ENCODE measurements at regions not wholly inside any gene's neighbourhood (a gene's known extent, or its start where the extent isn't known, plus 50 kb on each side); places are given as distances from the start of the nearest gene placed in this dataset.

DNA sequence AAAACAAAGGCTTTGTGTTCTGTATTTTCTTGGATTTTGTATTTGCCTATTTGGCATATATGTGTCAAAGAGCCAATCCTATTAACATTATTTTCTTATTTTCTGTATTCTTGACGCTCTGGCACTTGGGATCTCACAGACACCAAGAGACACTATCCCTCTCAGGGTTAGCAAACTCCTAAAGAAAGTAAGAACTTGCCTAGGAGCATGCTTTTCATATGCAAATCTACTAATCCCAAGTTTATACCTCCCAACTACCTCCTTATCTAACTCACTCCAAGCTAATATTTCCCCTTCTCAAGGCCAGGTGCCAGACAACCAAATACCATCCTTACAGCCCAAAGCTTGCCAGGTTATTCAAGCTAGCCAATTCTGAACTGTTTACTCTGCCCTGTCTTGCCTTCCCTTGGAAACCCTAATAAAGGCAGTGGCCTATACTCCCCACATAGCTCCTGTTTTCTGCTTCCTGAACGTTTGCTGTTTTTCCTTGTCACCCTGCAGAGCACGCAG lies 455.4 kb upstream of the ANO3 start:
- ChIA-PET POLR2A (no interaction called here), CTCF (no interaction called here)
- Mint-ChIP-seq H3K27ac (no peak overlapping the region), H3K36me3 (ENCODE audit: low read depth) (no peaks in the 10 kb centered on the region), H3K9me3 (ENCODE audit: insufficient read depth) (peaks cover 4% of the 10 kb centered on the region), H3K4me3 (no peak overlapping the region), H3K4me1 (ENCODE audit: low read depth) (no peaks in the 10 kb centered on the region), H3K27me3 (ENCODE audit: low read depth) (no peaks in the 10 kb centered on the region)
- ATAC-seq: no peak
- no peak for DNase-seq

DNA sequence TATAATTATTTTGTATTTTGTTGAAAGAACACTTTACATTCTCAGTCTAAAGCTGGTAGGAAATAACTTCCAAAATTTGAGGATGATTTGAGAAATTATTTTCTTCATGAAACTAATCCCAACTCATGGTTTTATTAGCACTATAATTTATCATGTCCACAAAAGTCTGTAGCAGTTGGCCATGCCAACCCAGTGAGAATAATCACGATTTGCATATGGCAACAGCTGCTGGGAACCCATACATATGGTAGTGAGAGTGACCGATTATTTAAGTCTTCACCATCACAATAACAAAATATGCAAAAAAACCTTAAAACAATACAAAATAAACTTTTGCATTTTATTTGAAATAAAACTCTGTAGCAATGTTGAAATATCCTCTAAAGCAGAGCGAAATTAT lies 445.9 kb upstream of the ANO3 start:
- DNase-seq: no peak

DNA sequence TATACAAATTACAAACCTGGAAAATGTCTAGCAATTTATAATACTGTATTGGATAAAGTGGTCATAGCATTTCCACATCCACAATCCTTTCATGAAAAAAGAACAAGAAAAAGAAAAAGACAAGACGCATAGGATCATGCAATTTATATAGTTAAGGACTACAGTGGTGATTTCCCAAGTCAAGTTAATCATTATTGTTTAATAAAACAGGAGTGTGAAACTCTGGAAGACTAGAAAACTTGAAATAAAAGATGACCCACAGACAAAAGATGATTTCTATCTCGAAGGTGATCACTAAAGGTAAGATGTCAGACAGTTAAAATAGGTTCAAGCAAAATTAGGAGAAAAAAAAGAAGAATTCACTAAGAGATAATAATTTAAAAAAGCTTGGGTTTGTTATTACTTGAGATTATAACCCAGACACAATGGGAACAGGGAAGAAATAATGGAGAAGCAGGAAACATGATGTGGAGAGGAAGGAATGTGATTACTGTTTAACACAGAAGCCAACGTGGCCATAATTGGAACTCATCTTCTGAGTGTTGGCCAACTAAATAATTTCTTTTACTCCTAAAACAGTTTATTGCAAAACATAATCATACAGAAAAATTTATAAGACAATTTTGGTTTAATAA lies 441.2 kb upstream of the ANO3 start:
- ChIA-PET CTCF (no interaction called here), POLR2A (no interaction called here)
- H3K27me3 Mint-ChIP-seq (ENCODE audit: low read depth): no peaks in the 10 kb centered on the region
- no peak for DNase-seq
- H3K27ac Mint-ChIP-seq: no peak overlapping the region
- no peak for ATAC-seq
- no peaks in the 10 kb centered on the region for H3K36me3 Mint-ChIP-seq (ENCODE audit: low read depth)
- peaks cover 24% of the 10 kb centered on the region for H3K9me3 Mint-ChIP-seq (ENCODE audit: insufficient read depth)
- H3K4me1 Mint-ChIP-seq (ENCODE audit: low read depth): no peaks in the 10 kb centered on the region
- no peak overlapping the region for H3K4me3 Mint-ChIP-seq

More for the DNA sequence above, 445.9 kb upstream of the ANO3 start:
- ChIA-PET POLR2A (no interaction called here), CTCF (no interaction called here)
- Mint-ChIP-seq H3K27ac (no peak overlapping the region), H3K36me3 (ENCODE audit: low read depth) (no peaks in the 10 kb centered on the region), H3K4me1 (ENCODE audit: low read depth) (no peaks in the 10 kb centered on the region), H3K4me3 (no peak overlapping the region), H3K27me3 (ENCODE audit: low read depth) (no peaks in the 10 kb centered on the region), H3K9me3 (ENCODE audit: insufficient read depth) (peaks cover 24% of the 10 kb centered on the region)
- ATAC-seq: no peak

DNA sequence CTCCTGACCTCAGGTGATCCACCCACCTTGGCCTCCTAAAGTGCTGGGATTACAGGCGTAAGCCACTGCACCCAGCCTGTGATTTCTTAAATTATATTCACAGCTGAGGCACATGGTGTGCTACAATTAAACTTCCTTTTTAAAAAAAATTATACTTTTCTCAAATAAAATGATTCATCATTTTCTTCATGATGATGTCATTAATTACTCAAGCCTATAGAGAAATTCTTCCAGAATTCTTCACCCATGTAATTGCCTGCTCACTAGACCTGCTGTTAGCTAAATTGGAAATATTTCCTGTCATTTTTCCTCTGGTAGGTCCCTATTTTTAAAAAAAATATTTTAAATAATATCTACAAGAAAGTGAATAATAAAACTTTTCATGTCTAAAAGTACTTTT lies 440.0 kb upstream of the ANO3 start:
- no peak for ATAC-seq
- ChIA-PET POLR2A (no interaction called here), CTCF (no interaction called here)
- Mint-ChIP-seq H3K27ac (no peak overlapping the region), H3K9me3 (ENCODE audit: insufficient read depth) (peaks cover 23% of the 10 kb centered on the region), H3K4me3 (no peak overlapping the region), H3K4me1 (ENCODE audit: low read depth) (no peaks in the 10 kb centered on the region), H3K36me3 (ENCODE audit: low read depth) (no peaks in the 10 kb centered on the region), H3K27me3 (ENCODE audit: low read depth) (no peaks in the 10 kb centered on the region)
- DNase-seq: no peak

DNA sequence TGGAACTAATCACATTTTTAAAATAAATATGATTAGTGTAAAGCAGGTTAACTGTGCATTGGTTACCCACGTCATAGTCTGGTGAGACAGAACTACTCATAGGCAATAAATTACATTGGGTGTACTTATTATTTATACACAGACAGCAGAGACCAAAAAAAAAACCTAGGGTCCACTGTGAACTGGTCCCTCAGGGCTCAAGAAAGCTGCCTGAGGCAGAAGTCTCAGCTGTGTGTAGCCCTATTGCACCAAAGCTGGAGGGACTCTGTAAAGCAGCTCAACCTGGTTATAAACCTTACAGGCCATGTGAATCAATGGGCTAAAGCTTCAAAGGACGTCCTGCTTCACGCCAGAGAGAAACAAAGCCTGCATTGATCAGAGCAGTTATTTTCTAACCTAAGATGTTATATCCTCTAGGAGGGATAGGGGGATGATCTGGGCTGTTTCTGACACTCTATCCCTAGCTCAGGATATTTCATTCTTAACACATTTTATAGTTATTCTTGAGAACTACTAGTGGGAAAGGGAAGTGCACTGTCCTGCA lies 432.2 kb upstream of the ANO3 start:
- Mint-ChIP-seq H3K27ac (no peak overlapping the region), H3K9me3 (ENCODE audit: insufficient read depth) (peaks cover 10% of the 10 kb centered on the region), H3K4me3 (no peak overlapping the region), H3K36me3 (ENCODE audit: low read depth) (no peaks in the 10 kb centered on the region), H3K4me1 (ENCODE audit: low read depth) (no peaks in the 10 kb centered on the region), H3K27me3 (ENCODE audit: low read depth) (no peaks in the 10 kb centered on the region)
- ChIA-PET POLR2A (no interaction called here), CTCF (no interaction called here)
- ATAC-seq (no peak), DNase-seq (no peak)

DNA sequence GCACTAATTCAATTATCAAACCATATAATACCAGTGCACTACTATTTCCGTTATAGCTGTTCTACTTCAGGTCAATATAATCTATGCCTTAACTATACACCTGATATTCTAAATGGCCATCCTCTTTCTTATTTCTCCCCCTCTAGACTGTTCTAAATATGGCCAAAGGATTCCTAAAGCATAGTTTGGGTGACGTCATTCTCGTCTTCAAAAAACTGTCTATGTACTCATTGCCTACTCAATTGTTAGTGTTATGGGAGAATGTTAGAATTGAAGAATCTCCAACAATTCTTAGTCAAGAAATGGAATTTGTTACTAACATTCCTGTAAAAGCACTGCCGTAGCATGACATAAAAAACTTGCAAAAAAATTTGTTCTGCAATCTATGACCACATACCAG lies 431.1 kb upstream of the ANO3 start:
- Mint-ChIP-seq H3K9me3 (ENCODE audit: insufficient read depth) (peaks cover 20% of the 10 kb centered on the region), H3K27ac (no peak overlapping the region), H3K4me1 (ENCODE audit: low read depth) (no peaks in the 10 kb centered on the region), H3K4me3 (no peak overlapping the region), H3K27me3 (ENCODE audit: low read depth) (no peaks in the 10 kb centered on the region), H3K36me3 (ENCODE audit: low read depth) (no peaks in the 10 kb centered on the region)
- ChIA-PET CTCF (no interaction called here), POLR2A (no interaction called here)
- ATAC-seq (no peak), DNase-seq (no peak)

DNA sequence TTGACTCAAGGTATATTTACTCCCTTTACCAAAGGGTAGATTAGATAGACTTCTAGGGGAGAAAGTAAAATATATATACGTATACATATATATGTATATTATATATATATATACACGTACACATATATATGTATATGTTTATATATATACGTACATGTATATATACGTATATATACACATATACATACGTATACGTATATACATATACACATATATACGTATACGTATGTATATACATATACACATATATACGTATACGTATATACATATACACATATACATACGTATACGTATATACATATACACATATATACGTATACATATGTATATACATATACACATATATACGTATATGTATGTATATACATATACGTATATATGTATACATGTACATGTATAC lies 430.5 kb upstream of the ANO3 start:
- H3K36me3 Mint-ChIP-seq (ENCODE audit: low read depth): no peaks in the 10 kb centered on the region
- ATAC-seq (no peak), DNase-seq (no peak)
- no peaks in the 10 kb centered on the region for H3K27me3 Mint-ChIP-seq (ENCODE audit: low read depth)
- peaks cover 20% of the 10 kb centered on the region for H3K9me3 Mint-ChIP-seq (ENCODE audit: insufficient read depth)
- H3K4me3 Mint-ChIP-seq: no peak overlapping the region
- ChIA-PET POLR2A (no interaction called here), CTCF (no interaction called here)
- no peak overlapping the region for H3K27ac Mint-ChIP-seq
- no peaks in the 10 kb centered on the region for H3K4me1 Mint-ChIP-seq (ENCODE audit: low read depth)

DNA sequence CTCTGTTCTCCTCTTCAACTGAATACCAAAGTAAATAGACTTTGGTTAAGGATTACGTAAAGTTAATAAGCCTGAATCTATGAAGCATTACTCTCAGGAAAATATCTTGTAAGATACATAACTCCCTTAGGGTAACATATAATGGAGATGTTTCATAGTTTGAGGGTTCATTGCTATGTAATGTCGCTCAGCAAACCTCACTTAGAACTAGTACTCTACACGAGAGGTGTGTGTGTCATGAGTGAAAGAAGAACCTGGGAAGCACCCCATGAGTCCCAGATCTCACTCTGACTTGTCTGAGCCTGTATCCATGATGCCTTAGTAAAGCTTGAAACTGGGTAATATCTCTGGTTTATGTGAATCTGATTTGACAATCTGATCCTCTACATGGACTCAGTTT lies 429.5 kb upstream of the ANO3 start:
- no peaks in the 10 kb centered on the region for H3K4me1 Mint-ChIP-seq (ENCODE audit: low read depth)
- H3K36me3 Mint-ChIP-seq (ENCODE audit: low read depth): no peaks in the 10 kb centered on the region
- ATAC-seq (no peak), DNase-seq (no peak)
- H3K27ac Mint-ChIP-seq: no peak overlapping the region
- POLR2A ChIA-PET: no interaction called here
- H3K9me3 Mint-ChIP-seq (ENCODE audit: insufficient read depth): peaks cover 24% of the 10 kb centered on the region
- CTCF ChIA-PET: no interaction called here
- no peaks in the 10 kb centered on the region for H3K27me3 Mint-ChIP-seq (ENCODE audit: low read depth)
- H3K4me3 Mint-ChIP-seq: no peak overlapping the region

DNA sequence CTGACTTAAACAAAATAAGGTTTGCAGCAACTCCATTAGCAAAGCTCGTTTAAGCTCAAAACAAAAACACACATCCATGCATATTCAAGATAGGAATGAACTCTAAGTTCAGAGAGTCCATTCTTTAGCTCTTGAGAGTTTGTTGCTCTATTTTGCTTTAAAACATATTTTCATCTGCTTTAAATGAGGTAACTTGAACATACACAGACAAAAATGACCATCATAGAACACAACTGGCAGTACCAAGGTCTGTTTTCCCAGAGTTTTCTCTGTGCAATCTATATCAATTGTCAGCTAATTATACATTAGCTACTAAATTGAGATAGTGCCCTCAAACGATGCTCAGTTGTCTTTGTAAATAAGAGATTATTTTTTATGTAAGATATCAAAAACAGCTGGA lies 423.2 kb upstream of the ANO3 start:
- CTCF ChIA-PET: no interaction called here
- H3K27ac Mint-ChIP-seq: no peak overlapping the region
- H3K27me3 Mint-ChIP-seq (ENCODE audit: low read depth): no peaks in the 10 kb centered on the region
- DNase-seq (no peak), ATAC-seq (no peak)
- H3K4me1 Mint-ChIP-seq (ENCODE audit: low read depth): no peaks in the 10 kb centered on the region
- no peaks in the 10 kb centered on the region for H3K36me3 Mint-ChIP-seq (ENCODE audit: low read depth)
- no peak overlapping the region for H3K4me3 Mint-ChIP-seq
- peaks cover 17% of the 10 kb centered on the region for H3K9me3 Mint-ChIP-seq (ENCODE audit: insufficient read depth)
- POLR2A ChIA-PET: no interaction called here

DNA sequence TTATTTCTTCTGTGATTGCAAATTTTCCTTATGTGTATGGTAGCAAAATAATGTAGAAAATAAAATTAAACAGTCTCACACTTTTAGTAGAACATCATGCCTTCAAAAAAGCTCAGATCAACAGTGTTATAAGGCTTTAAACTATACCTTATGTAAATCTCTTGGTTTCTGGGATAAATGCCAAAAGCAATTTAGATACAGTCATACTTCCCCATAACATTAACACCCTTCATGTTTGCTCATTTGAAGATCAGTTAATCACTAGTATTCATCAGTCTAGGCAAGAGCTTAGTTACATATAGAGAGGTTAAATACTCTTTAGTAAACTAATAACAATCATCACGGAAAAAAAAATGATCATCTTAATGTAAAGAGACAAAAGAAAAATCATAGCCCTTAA lies 421.8 kb upstream of the ANO3 start:
- Mint-ChIP-seq H3K36me3 (ENCODE audit: low read depth) (no peaks in the 10 kb centered on the region), H3K4me1 (ENCODE audit: low read depth) (no peaks in the 10 kb centered on the region), H3K9me3 (ENCODE audit: insufficient read depth) (peaks cover 10% of the 10 kb centered on the region), H3K27me3 (ENCODE audit: low read depth) (no peaks in the 10 kb centered on the region), H3K4me3 (no peak overlapping the region), H3K27ac (no peak overlapping the region)
- no peak for DNase-seq
- CTCF ChIA-PET: no interaction called here
- POLR2A ChIA-PET: no interaction called here
- no peak for ATAC-seq

DNA sequence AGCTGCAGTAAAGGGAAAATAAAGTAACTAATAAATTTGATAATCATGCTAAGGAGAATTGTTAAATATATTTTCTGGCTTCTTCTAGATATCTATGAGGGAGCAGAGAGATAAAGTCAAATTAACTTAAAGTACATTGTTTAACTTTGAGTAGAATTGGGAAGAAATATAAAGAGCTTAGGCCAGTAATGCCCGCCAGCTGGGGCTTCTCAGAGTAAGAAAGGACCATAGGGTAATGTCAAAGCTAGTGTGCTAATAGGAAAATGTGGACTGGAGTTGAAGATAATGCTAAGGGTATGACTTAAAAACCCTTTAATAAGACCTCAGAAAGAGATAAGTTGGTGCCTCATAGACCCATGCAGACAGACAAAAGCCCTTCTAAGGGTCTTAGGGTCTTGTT lies 411.6 kb upstream of the ANO3 start:
- no peak for ATAC-seq

DNA sequence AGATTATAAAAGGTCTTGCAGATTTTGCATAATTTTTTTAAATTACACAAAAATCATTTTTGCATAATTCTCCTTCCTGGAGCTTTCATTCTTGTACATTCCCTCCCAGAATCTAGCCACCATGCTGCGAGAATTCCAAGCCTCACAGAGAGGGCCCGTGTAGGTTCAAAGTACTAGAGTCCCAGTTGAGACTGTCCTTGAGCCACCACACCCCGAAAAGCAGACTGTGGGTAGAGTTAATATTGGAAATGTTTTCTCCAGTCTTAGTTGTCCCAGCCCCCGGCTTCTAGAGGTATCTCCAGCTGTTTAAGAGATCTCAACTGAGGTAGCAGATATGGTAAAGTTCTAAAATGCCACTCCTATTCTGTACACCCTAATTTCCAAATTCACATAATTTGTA lies 407.3 kb upstream of the ANO3 start:
- Mint-ChIP-seq H3K9me3 (ENCODE audit: insufficient read depth) (peaks cover 10% of the 10 kb centered on the region), H3K27me3 (ENCODE audit: low read depth) (no peaks in the 10 kb centered on the region), H3K4me3 (no peak overlapping the region), H3K36me3 (ENCODE audit: low read depth) (no peaks in the 10 kb centered on the region), H3K27ac (no peak overlapping the region), H3K4me1 (ENCODE audit: low read depth) (no peaks in the 10 kb centered on the region)
- ChIA-PET POLR2A (no interaction called here), CTCF (no interaction called here)
- ATAC-seq (no peak), DNase-seq (no peak)

More for the DNA sequence above, 411.6 kb upstream of the ANO3 start:
- H3K4me1 Mint-ChIP-seq (ENCODE audit: low read depth): no peaks in the 10 kb centered on the region
- no peak overlapping the region for H3K27ac Mint-ChIP-seq
- peaks cover 14% of the 10 kb centered on the region for H3K9me3 Mint-ChIP-seq (ENCODE audit: insufficient read depth)
- DNase-seq: no peak
- CTCF ChIA-PET: no interaction called here
- no peaks in the 10 kb centered on the region for H3K36me3 Mint-ChIP-seq (ENCODE audit: low read depth)
- no peaks in the 10 kb centered on the region for H3K27me3 Mint-ChIP-seq (ENCODE audit: low read depth)
- H3K4me3 Mint-ChIP-seq: no peak overlapping the region
- POLR2A ChIA-PET: no interaction called here

DNA sequence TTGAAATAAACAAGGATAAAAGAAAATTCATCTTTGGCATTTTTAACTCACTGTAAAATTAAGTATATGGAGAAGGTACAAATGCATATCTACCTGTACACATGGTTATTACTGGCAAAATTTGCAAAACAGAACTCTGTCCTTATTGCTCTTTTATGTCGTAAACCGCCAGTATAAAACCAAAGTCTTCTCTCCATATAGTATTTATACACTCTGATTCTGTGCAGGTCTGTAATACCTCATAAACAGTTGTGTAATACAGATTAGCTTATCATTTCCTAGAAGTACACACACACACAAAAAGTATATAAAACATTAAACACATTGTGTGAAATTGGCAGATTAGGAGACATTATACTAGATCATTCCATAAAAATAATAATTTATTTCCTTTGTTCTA lies 406.6 kb upstream of the ANO3 start:
- Mint-ChIP-seq H3K9me3 (ENCODE audit: insufficient read depth) (peaks cover 10% of the 10 kb centered on the region), H3K4me3 (no peak overlapping the region), H3K4me1 (ENCODE audit: low read depth) (no peaks in the 10 kb centered on the region), H3K27ac (no peak overlapping the region), H3K27me3 (ENCODE audit: low read depth) (no peaks in the 10 kb centered on the region), H3K36me3 (ENCODE audit: low read depth) (no peaks in the 10 kb centered on the region)
- POLR2A ChIA-PET: no interaction called here
- no peak for ATAC-seq
- CTCF ChIA-PET: no interaction called here
- no peak for DNase-seq

Data from activated CD8-positive, alpha-beta T cell treated with anti-CD3 and anti-CD28 coated beads, Interleukin-2, amount 10 ng/mL, durations not matched to agents 7 days and 5 days (primary cell).